HuH-7 (cell line): ENCODE measurements at regions not wholly inside any gene's neighbourhood (a gene's known extent, or its start where the extent isn't known, plus 50 kb on each side); places are given as distances from the start of the nearest gene placed in this dataset.
"Not testable (repeated sequence)": the region's sequence is repeated elsewhere in the genome, so short reads cannot be mapped to it uniquely, and the experiment has no call there.

Experiments used
- DNase-seq: peaks from one replicate; pipeline ENCODE4 v3.0.0; 2011; ENCODE audit warnings: low spot score

DNA sequence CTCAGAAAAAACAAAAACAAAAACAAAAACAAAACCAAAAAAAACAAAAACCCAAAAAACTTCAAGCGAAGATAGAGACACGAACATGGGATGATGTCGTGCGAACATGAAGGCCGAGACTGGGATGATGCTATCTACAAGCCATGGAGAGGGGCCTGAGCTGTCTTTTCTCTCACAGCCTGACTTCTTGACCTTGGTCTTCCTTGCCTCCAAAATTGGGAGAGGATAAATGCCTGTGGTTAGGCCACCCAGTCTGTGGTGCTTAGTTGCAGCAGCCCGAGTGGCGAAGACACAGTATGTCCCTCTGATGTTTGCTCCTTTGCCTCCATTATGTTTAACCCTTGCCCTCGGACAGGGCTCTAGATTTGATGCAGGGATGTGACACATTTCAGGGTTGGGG is 130.4 kb upstream of the BASP1 start:
- no peak for DNase-seq

GRCh38 chr5:17088051-17088450 is 129.4 kb upstream of the BASP1 start:
- no peak for DNase-seq

GRCh38 chr5:17089001-17089400 is 128.4 kb upstream of the BASP1 start:
- no peak for DNase-seq

DNA sequence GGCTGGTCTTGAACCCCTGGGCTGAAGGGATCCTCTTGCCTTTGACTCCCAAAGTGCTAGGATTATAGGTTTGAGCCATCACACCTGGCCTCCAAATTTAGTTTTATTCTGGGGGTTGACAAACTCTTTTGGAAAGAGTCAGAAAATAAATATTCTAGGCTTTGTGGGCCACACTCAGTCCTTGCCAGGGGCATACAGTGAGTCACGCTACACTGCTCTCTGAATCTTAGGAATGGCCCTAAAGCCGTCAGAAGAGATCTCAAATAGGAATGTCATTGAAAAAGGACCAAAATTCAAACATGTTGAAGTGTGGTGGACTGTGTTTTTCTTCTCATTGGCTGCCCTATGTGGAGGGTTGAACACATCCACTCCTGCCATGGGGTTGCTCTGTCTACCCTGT is 127.7 kb upstream of the BASP1 start:
- DNase-seq = no peak

DNA sequence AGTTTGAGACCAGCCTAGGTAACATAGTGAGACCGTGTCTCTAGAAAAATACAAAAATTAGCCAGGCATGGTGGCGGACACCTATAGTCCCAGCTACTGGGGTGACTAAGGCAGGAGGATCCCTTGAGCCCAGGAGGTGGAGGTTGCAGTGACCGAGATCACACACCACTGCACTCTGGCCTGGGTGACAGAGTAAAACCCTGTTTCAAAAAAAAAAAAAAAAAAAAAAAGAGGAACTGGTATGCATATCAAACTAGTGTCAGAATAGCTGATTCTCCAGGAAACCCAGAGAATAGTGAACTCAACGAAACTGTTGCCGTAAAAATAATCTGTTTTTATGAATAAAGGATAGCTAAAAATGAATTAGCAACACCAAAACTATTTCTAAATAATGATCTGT is 126.6 kb upstream of the BASP1 start:
- no peak for DNase-seq

DNA sequence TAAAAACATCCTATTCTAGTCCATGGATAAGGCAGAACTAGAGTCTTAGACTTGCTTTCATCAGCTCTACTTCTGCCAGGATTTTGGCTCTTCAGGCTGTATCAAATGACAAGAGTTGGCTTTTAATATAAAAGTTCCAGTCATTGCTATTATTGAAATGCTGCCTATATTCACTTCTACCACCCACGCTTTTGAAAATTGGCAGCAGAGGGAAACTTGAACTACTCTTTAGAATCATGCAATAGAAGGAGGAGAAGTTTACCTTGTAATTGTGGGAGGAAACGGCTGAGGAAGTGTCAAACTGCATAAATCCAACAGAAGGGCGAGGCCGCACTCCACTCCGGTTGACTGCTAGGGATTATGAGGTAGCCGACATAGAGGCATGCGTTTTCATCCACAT is 122.6 kb upstream of the BASP1 start:
- DNase-seq = no peak

DNA sequence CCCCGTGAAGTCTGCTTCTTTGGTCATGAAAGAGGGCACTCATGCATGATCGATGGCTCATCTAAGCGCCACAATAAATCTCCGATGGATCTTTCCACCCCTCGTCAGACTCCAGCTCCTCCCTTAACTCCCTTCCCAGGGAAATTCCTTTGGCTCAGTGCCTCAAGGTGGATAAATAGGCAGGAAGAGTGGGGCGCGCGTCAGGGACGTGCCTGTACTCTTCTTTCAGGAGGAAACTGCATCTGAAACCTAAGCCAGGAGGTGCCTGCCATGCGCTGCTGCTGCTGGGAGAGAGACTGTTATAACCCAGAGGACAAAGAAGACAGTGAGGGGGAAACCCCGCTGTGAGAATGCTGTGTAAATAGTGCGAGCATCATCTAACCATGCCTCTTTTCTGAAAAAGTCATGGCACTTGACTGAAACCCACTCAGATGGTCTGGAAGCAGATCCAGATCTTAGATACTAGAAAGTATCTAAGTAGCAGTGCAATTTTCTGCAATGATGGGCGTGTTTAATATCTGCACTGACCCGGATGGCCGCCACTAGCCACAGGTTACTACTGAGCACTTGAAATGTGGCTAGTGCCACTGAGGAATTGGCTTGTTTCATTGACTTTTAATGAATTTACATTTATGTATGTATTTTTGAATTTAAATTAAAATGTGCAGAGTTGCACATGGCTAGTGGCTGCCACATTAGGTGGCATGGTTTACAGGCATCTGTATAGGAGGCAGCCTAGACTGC is 120.3 kb upstream of the BASP1 start:
- DNase-seq = no peak

GRCh38 chr5:17099946-17100345 is 117.5 kb upstream of the BASP1 start:
- no peak for DNase-seq

DNA sequence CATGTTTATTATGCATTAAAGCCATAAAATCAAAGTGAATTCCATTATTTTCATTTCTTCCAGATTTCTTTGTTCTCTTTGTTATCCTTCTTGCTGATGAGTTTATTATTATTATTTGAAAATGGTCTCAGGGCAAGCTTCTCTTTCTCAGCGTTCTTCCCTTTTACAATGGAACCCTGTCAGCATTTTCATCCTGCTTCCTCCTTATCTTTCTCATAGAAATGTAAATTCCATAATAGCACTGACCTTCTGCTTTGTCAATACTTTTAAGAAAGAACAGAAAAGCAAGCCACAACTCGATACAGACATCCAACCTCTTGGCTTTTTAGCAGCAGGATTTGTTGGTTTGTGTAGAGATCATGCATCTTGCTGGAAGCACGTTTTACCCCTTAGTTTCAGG is 114.0 kb upstream of the BASP1 start:
- no peak for DNase-seq

DNA sequence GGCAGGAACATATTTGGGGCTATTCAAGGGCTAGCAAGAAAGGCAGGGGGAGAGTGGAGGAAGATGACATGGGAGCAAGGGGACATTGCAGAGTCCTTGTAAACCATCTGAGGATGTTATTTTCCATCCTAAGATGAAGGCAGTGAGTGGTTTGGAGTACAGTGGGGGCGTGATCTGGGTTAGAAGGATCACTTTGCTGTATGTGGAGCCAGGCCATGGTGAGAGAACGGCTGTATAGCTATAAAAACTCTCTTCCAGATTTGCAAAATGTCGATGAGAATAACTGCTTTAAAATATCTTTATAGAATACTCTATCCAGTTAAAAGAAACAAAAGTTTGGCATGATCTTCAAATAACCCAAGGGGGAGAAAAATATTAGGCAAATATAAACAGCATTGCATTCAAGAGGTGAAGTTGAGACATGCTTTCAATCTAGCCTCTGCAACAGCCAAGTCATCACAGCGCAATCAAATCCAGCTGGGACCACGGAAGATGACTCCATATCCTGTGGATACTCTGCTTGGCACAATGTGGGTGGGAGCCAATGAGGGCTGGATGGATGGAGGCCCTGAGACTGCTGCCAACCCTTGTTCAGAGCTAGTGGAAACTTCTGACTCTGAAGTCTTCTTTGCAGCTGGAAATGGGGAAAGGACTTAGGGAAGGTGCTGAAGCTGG is 111.5 kb upstream of the BASP1 start:
- no peak for DNase-seq

DNA sequence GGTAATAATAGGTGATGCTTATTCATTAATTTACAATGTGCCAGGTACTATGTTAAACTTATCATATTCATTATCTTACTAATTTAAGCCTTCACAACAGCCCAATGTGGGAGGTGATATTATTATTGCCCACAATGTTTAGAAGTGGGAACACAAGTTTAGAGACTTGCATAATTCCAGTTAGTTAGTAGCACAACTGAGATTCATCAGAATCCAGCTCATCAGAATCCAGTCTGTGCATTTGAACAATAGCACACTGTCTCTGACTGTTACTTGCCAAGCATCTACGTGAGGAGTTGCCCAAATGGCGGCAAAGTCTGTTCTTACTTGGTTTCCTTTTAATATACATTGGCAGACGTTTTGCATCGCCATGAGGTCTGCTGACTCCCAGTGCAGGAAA is 110.9 kb upstream of the BASP1 start:
- no peak for DNase-seq

DNA sequence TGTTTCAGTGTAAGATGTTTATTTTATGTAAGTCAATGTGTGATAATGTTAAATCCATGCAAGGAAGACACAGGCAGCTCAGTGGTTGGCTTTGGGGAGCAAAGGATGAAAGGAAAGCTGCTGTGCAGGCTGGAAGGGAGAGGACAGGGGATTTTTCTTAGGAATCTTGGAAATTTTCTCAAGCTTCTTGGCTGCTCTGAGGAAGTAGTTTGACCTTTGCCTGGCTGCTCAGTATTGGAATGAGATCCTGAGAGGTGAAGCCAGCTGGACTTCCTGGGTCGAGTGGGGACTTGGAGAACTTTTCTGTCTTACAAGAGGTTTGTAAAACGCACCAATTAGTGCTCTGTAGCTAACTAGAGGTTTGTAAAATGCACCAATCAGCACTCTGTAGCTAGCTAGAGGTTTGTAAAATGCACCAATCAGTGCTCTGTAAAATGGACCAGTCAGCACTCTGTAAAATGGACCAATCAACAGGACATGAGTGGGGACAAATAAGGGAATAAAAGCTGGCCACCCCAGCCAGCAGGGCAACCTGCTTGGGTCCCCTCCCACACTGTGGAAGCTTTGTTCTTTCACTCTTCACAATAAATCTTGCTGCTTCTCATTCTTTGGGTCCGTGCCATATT is 105.2 kb upstream of the BASP1 start:
- DNase-seq = not testable (repeated sequence)

GRCh38 chr5:17113174-17113958 is 104.1 kb upstream of the BASP1 start:
- DNase-seq = no peak

GRCh38 chr5:17114233-17114632 is 103.2 kb upstream of the BASP1 start:
- no peak for DNase-seq

DNA sequence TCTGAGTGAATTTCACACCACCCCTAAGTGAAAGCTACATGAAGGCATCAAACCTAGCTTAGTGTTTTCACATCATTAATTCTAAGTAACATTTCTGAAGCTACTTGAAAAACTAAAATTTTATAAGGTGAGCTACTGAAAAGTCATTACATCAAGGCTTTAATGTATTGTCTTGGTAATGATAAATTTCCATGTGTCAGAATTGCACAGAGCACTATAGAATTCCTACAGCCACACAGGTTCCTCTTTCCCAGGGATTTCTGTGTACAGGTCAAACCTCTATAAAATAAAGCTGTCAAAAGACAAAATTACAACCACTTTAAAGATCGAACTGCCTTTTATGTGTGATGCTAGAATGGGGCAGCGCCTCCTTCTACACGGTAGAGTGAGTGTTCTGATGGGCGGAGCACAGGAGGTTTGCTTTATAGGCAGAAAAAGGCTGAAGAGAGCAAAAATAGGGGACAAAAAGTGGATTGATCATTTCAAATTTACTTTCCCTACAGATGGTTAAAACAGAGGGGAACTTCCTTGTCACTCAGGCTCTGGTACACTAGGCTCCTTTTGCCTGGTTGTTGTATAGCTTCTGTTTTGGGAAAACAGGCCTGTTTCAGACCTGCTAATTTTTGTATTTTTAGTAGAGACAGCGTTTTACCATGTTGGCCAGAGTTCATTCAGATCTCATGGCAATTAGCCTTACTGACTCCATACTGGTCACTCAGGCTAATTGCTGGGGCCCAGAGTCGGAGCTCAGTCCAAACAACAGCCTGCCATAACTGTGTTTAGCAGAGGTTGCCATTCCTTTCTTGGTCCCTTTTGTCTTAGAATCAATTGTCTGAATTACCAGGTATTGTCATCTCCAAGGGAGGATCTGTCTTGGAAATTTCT is 102.5 kb upstream of the BASP1 start:
- DNase-seq = no peak

GRCh38 chr5:17115855-17116254 is 101.6 kb upstream of the BASP1 start:
- no peak for DNase-seq

GRCh38 chr5:17118631-17119030 is 98.8 kb upstream of the BASP1 start:
- no peak for DNase-seq

GRCh38 chr5:17120209-17120608 is 97.2 kb upstream of the BASP1 start:
- no peak for DNase-seq

DNA sequence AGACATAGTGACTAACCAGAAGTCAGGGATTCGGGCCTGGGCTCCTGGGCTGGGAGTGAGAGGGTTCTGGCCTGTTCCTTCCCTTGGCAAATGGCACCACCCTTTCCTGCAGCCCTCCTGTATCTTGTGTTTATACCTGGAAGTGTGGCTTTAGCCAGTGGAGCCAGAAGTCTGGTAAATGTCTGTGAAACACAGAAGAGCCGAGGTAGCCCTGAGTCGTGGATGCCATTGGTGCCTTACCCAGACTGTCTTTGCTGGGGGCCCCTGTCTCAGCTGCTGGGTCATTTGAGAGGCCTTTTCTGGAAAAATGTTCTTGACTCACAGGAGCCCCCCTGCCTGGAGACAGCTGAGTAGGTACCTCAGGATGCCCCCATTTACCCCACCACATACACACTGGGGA is 95.7 kb upstream of the BASP1 start:
- no peak for DNase-seq

GRCh38 chr5:17123010-17123409 is 94.4 kb upstream of the BASP1 start:
- no peak for DNase-seq

GRCh38 chr5:17123773-17124172 is 93.7 kb upstream of the BASP1 start:
- DNase-seq = not testable (repeated sequence)
